A549 (cell line): ENCODE measurements at regions not wholly inside any gene's neighbourhood (a gene's known extent, or its start where the extent isn't known, plus 50 kb on each side); places are given as distances from the start of the nearest gene placed in this dataset.

Source experiments
- ATAC-seq, 2 experiments: fragments of 200-7000 bp in 1 of 2; fragments of >200 bp in 1 of 2; cut with Nextera tagmentation in 1 of 2; cut with Tn5 transposase in 1 of 2; 3 replicates each; pipeline versions ENCODE4 v1.8.0 to v1.9.1; 2018 to 2020; ENCODE audit warnings: mild to moderate bottlenecking in 1 of 2, moderate library complexity in 1 of 2
- CTCF ChIA-PET: fragments of 300-600 bp; sonication (Branson Sonifier 250); formaldehyde crosslinking; extraction: SDS; loops from one replicate; lab custom pipeline; 2021; ENCODE audit warnings: antibody characterized with exemption, inconsistent platforms; lab: Yijun Ruan, JAX
- POLR2A ChIA-PET: fragments of 350-600 bp; formaldehyde crosslinking; extraction: SDS; loops from one replicate; lab custom pipeline; 2021; ENCODE audit warnings: antibody characterized with exemption, inconsistent platforms; lab: Yijun Ruan, JAX
- DNase-seq, 2 experiments: peaks; one replicate each; pipeline versions ENCODE4 v3.0.0 to v3.0.0-alpha.2; 2011 to 2016; ENCODE audit warnings: low read depth in 1 of 2, low spot score in 1 of 2
- FAIRE-seq: peaks from 2 replicates; lab custom pipeline; 2011; peaks lifted over from hg19 to GRCh38; lab: Jason Lieb, UNC
- H3K27ac ChIP-seq, 2 experiments: fragments of >200 bp; sonication (Bioruptor Twin); formaldehyde crosslinking; 3 replicates each; pipeline ENCODE4 v1.5.1; 2016 to 2017
- H3K4me1 ChIP-seq: fragments of >200 bp; sonication (Bioruptor Twin); formaldehyde crosslinking; 3 replicates; pipeline ENCODE4 v1.6.1; 2016
- H3K4me2 ChIP-seq: fragments of >200 bp; sonication (Bioruptor Twin); formaldehyde crosslinking; 3 replicates; pipeline ENCODE4 v1.6.1; 2016
- H3K4me3 ChIP-seq: fragments of >200 bp; sonication (Bioruptor Twin); formaldehyde crosslinking; 3 replicates; pipeline ENCODE4 v1.5.1; 2016
- H3K9me3 ChIP-seq: fragments of >200 bp; sonication (Bioruptor Twin); formaldehyde crosslinking; 3 replicates; pipeline ENCODE4 v1.6.1; 2016
- BCL3 ChIP-seq: fragments of >200 bp; sonication (Bioruptor Twin); formaldehyde crosslinking; IDR thresholded peaks from 3 replicates; pipeline ENCODE4 v1.6.1; 2016
- BHLHE40 ChIP-seq: IDR thresholded peaks from 2 replicates; pipeline ENCODE4 v1.6.1; 2012; ENCODE audit warnings: low read depth, low read length, inconsistent platforms
- CBX8 ChIP-seq: fragments of 200-600 bp; sonication (generic); IDR thresholded peaks from 2 replicates; pipeline ENCODE4 v1.6.1; 2016
- CHD2 ChIP-seq: fragments of 150-350 bp; IDR thresholded peaks from 2 replicates; pipeline ENCODE4 v1.6.1; 2014; ENCODE audit warnings: low read length; ENCODE audit not compliant: partially characterized antibody
- CHD4 ChIP-seq: fragments of 200-600 bp; sonication (generic); IDR thresholded peaks from 2 replicates; pipeline ENCODE4 v1.6.1; 2016; ENCODE audit warnings: antibody characterized with exemption, mild to moderate bottlenecking, borderline replicate concordance
- EHF ChIP-seq: fragments of 250-450 bp; sonication (Bioruptor Pico); IDR thresholded peaks from 2 replicates; pipeline ENCODE4 v1.5.0; 2020; ENCODE audit warnings: mild to moderate bottlenecking
- EHMT2 ChIP-seq: fragments of 200-600 bp; sonication (generic); IDR thresholded peaks from 2 replicates; pipeline ENCODE4 v1.6.1; 2016; ENCODE audit warnings: antibody characterized with exemption, low read depth, mild to moderate bottlenecking, moderate library complexity
- EP300 ChIP-seq, 2 experiments: fragments of >200 bp; sonication (Bioruptor Twin); formaldehyde crosslinking; IDR thresholded peaks; 2 replicates in 1 of 2; 3 replicates in 1 of 2; pipeline ENCODE4 v1.6.1; 2016 to 2017
- ESRRA ChIP-seq: fragments of 150-350 bp; IDR thresholded peaks from 2 replicates; pipeline ENCODE4 v1.6.1; 2014; ENCODE audit warnings: mild to moderate bottlenecking, low read length, borderline replicate concordance
- FOSL2 ChIP-seq, 2 experiments: fragments of 450-650 bp in 1 of 2; fragments of >200 bp in 1 of 2; sonication (Bioruptor Twin) in 1 of 2; formaldehyde crosslinking; IDR thresholded peaks; 2 replicates each; pipeline versions ENCODE4 v1.5.0 to v1.6.1; 2016 to 2020; ENCODE audit warnings: mild to moderate bottlenecking in 1 of 2, moderate library complexity in 1 of 2
- FOXS1 ChIP-seq: fragments of 250-450 bp; sonication (Bioruptor Pico); IDR thresholded peaks from 2 replicates; pipeline ENCODE4 v1.5.0; 2020; ENCODE audit warnings: mild to moderate bottlenecking, moderate library complexity
- HEYL ChIP-seq: fragments of 250-450 bp; sonication (Bioruptor Pico); IDR thresholded peaks from 2 replicates; pipeline ENCODE4 v1.8.0; 2021; ENCODE audit warnings: mild to moderate bottlenecking, moderate library complexity
- HOXA7 ChIP-seq: fragments of 250-450 bp; sonication (Bioruptor Pico); IDR thresholded peaks from 2 replicates; pipeline ENCODE4 v1.5.0; 2020; ENCODE audit warnings: mild to moderate bottlenecking, moderate library complexity
- KDM5A ChIP-seq: fragments of 200-600 bp; sonication (generic); IDR thresholded peaks from 2 replicates; pipeline ENCODE4 v1.6.1; 2016; ENCODE audit warnings: antibody characterized with exemption, mild to moderate bottlenecking
- PBX3 ChIP-seq: IDR thresholded peaks from 2 replicates; pipeline ENCODE4 v1.6.1; 2012
- RFX5 ChIP-seq: fragments of 450-650 bp; IDR thresholded peaks from 2 replicates; pipeline ENCODE4 v1.7.1; 2014; ENCODE audit warnings: antibody characterized with exemption, mild to moderate bottlenecking, moderate library complexity
- SMC3 ChIP-seq: fragments of >200 bp; sonication (Bioruptor Twin); formaldehyde crosslinking; IDR thresholded peaks from 3 replicates; pipeline ENCODE4 v1.6.1; 2018; ENCODE audit warnings: inconsistent platforms
- SREBF2 ChIP-seq: fragments of 450-650 bp; IDR thresholded peaks from 2 replicates; pipeline ENCODE4 v1.6.1; 2014; ENCODE audit warnings: mild to moderate bottlenecking, moderate library complexity
- TFCP2L1 ChIP-seq: fragments of 250-450 bp; sonication (Bioruptor Pico); IDR thresholded peaks from 2 replicates; pipeline ENCODE4 v1.5.0; 2021; ENCODE audit warnings: mild to moderate bottlenecking
- ZC3H11A ChIP-seq: fragments of 450-650 bp; IDR thresholded peaks from 2 replicates; pipeline ENCODE4 v1.6.1; 2014; ENCODE audit warnings: antibody characterized with exemption, mild to moderate bottlenecking
- WGBS: methylation state at CpG from one replicate; pipeline ENCODE4 v1.1.6; 2017; ENCODE audit errors: missing lambda C conversion rate; 5-methylcytosine and 5-hydroxymethylcytosine counted together
- TF ChIP-seq, protein P1 (sequence below): IDR thresholded peaks from 2 replicates; pipeline ENCODE4 v1.6.1; 2012; ENCODE audit warnings: low read depth, borderline replicate concordance
- TF ChIP-seq, protein P2 (sequence below): fragments of >200 bp; sonication (Bioruptor Twin); formaldehyde crosslinking; IDR thresholded peaks from 3 replicates; pipeline ENCODE4 v1.5.1; 2016

DNA sequence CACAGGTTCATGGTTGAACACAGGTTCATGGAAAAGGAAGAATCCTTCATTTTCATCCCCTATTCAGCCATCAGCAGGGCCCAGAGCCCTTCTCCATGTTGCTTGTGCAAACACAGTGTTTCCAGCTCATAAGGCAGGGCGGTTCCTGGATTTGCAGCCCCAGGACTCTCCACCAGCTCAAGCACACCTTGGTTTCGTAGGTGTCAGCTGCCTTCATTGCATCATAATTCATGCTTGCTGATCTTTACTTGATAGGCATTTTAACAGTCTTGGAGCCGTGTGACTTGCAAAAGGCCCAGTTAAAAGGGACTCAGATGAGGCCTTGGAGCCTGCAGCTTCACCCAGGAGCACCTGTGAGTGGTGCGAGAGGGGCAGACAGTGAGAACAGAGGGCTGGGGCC is 318.1 kb upstream of the B3GAT1 start:
- Histone ChIP-seq H3K9me3 (no peaks in the 10 kb centered on the region), H3K27ac (no peak overlapping the region), H3K4me1 (no peaks in the 10 kb centered on the region), H3K4me2 (no peak overlapping the region), H3K4me3 (no peak overlapping the region)
- TF ChIP-seq ZC3H11A (no peak), CHD4 (no peak), FOSL2 (IDR thresholded peaks at IDR 0.05) (no peak), FOSL2 (CRISPR knock-in tag; IDR thresholded peaks at IDR 0.05) (no peak), PBX3 (no peak), RFX5 (no peak), HOXA7 (no peak), BCL3 (no peak), HEYL (CRISPR knock-in tag) (no peak), SREBF2 (no peak), TFCP2L1 (no peak), CHD2 (no peak), SMC3 (no peak), EHF (no peak), EHMT2 (no peak), EP300 (IDR thresholded peaks at IDR 0.05) (no peak), ESRRA (no peak), KDM5A (no peak), FOXS1 (CRISPR knock-in tag) (no peak)
- TF ChIP-seq, protein P1, sequence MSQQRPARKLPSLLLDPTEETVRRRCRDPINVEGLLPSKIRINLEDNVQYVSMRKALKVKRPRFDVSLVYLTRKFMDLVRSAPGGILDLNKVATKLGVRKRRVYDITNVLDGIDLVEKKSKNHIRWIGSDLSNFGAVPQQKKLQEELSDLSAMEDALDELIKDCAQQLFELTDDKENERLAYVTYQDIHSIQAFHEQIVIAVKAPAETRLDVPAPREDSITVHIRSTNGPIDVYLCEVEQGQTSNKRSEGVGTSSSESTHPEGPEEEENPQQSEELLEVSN = no peak
- CTCF ChIA-PET = interaction anchor here (0.7 kb wide), 1 partner anchor 164 kb away, joined by 3 read pairs; no protein-coding TSS in a partner anchor
- DNase-seq = no peak
- WGBS = 27% methylated on average over 4 of the region's 4 CpGs
- POLR2A ChIA-PET = no interaction called here
- ATAC-seq = no peak
- FAIRE-seq = no peak

- no peak for ATAC-seq
- Histone ChIP-seq H3K27ac (no peak overlapping the region), H3K4me3 (no peak overlapping the region), H3K4me2 (no peak overlapping the region), H3K9me3 (no peaks in the 10 kb centered on the region), H3K4me1 (no peaks in the 10 kb centered on the region)
- CTCF ChIA-PET = no interaction called here
- WGBS = 6% methylated on average over 8 of the region's 9 CpGs
- no peak for DNase-seq
- POLR2A ChIA-PET = no interaction called here
- no peak for FAIRE-seq
- TF ChIP-seq, protein P2, sequence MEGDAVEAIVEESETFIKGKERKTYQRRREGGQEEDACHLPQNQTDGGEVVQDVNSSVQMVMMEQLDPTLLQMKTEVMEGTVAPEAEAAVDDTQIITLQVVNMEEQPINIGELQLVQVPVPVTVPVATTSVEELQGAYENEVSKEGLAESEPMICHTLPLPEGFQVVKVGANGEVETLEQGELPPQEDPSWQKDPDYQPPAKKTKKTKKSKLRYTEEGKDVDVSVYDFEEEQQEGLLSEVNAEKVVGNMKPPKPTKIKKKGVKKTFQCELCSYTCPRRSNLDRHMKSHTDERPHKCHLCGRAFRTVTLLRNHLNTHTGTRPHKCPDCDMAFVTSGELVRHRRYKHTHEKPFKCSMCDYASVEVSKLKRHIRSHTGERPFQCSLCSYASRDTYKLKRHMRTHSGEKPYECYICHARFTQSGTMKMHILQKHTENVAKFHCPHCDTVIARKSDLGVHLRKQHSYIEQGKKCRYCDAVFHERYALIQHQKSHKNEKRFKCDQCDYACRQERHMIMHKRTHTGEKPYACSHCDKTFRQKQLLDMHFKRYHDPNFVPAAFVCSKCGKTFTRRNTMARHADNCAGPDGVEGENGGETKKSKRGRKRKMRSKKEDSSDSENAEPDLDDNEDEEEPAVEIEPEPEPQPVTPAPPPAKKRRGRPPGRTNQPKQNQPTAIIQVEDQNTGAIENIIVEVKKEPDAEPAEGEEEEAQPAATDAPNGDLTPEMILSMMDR = no peak
- TF ChIP-seq ESRRA (no peak), CBX8 (no peak), BHLHE40 (no peak), CHD2 (no peak)
These were observed 316.1 kb upstream of the B3GAT1 start for GRCh38 chr11:134728186-134728585.
